Stomach (tissue), 8 donors: ENCODE measurements at regions not wholly inside any gene's neighbourhood (a gene's known extent, or its start where the extent isn't known, plus 50 kb on each side); places are given as distances from the start of the nearest gene placed in this dataset.

Source experiments
- DNase-seq, 2 donors: peaks; one replicate each; pipeline versions ENCODE4 v3.0.0 to v3.0.0-alpha.2; 2013 to 2019
- H3K27ac ChIP-seq, 5 donors: fragments of 200-600 bp in 4 of 5; sonication (generic) in 4 of 5; one replicate each; pipeline ENCODE4 v1.5.1; 2013 to 2019; ENCODE audit warnings: mild to moderate bottlenecking in 1 of 5, moderate library complexity in 1 of 5
- H3K27me3 ChIP-seq, 3 donors: fragments of 200-600 bp; sonication (generic); one replicate each; pipeline ENCODE4 v1.5.1; 2017 to 2019; ENCODE audit warnings: mixed run types in 1 of 3
- H3K36me3 ChIP-seq, 4 donors: fragments of 200-600 bp; sonication (generic); 1 replicate in 3 of 4; 2 replicates in 1 of 4; pipeline ENCODE4 v1.5.1; 2016 to 2019
- H3K4me1 ChIP-seq, 4 donors: fragments of 200-600 bp; sonication (generic); one replicate each; pipeline ENCODE4 v1.5.1; 2016 to 2019
- H3K4me3 ChIP-seq, 4 donors: fragments of 200-600 bp; sonication (generic) in 3 of 4; one replicate each; pipeline ENCODE4 v1.5.1; 2016 to 2019; ENCODE audit warnings: mild to moderate bottlenecking in 1 of 4
- H3K9me3 ChIP-seq, 4 donors: fragments of 200-600 bp; sonication (generic); one replicate each; pipeline ENCODE4 v1.5.1; 2016 to 2019
- EP300 ChIP-seq: sonication (generic); formaldehyde crosslinking; IDR thresholded peaks from one replicate; pipeline ENCODE4 v1.6.1; 2017; ENCODE audit warnings: antibody characterized with exemption
- POLR2A ChIP-seq, 4 donors: fragments of 450-650 bp; IDR thresholded peaks; one replicate each; pipeline ENCODE4 v1.6.1; 2016; ENCODE audit warnings: antibody characterized with exemption in 4 of 4, control low read depth in 2 of 4, mild to moderate bottlenecking in 1 of 4, moderate library complexity in 1 of 4
- POLR2AphosphoS5 ChIP-seq, 3 donors: sonication (generic); formaldehyde crosslinking; IDR thresholded peaks; one replicate each; pipeline ENCODE4 v1.6.1; 2016; ENCODE audit warnings: antibody characterized with exemption in 3 of 3
- WGBS, 5 donors: extraction: QIAGEN DNeasy Blood & Tissue Kit in 3 of 5; methylation state at CpG; one replicate each; pipeline versions ENCODE4 v1.1.5 to v1.1.7; 2013 to 2018; 5-methylcytosine and 5-hydroxymethylcytosine counted together
- intact Hi-C: fragments of 100-400 bp; cut with DNase I; formaldehyde crosslinking; loops from one replicate; pipeline ENCODE4 v1.15.1; 2023; ENCODE audit warnings: low total_unique reads
- TF ChIP-seq, protein P1 (sequence below), 7 experiments: fragments of 450-650 bp in 4 of 7; fragments of 200-600 bp in 3 of 7; sonication (generic) in 3 of 7; IDR thresholded peaks; one replicate each; pipeline ENCODE4 v1.5.1; 2016 to 2019; ENCODE audit warnings: antibody characterized with exemption in 7 of 7, control low read depth in 2 of 7, mild to moderate bottlenecking in 1 of 7
- donor health status: healthy with polysubstance abuse.
- donor health status: Bipolar disorder and iron deficiency.
- donor health status: healthy.

- intact Hi-C loops = no loop called here
- no peaks in the 10 kb centered on the region for H3K36me3 ChIP-seq
- TF ChIP-seq, protein P1, sequence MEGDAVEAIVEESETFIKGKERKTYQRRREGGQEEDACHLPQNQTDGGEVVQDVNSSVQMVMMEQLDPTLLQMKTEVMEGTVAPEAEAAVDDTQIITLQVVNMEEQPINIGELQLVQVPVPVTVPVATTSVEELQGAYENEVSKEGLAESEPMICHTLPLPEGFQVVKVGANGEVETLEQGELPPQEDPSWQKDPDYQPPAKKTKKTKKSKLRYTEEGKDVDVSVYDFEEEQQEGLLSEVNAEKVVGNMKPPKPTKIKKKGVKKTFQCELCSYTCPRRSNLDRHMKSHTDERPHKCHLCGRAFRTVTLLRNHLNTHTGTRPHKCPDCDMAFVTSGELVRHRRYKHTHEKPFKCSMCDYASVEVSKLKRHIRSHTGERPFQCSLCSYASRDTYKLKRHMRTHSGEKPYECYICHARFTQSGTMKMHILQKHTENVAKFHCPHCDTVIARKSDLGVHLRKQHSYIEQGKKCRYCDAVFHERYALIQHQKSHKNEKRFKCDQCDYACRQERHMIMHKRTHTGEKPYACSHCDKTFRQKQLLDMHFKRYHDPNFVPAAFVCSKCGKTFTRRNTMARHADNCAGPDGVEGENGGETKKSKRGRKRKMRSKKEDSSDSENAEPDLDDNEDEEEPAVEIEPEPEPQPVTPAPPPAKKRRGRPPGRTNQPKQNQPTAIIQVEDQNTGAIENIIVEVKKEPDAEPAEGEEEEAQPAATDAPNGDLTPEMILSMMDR (IDR thresholded peaks at IDR 0.05) = no peak
- TF ChIP-seq POLR2AphosphoS5 (IDR thresholded peaks at IDR 0.05) (no peak), EP300 (no peak), POLR2A (IDR thresholded peaks at IDR 0.05) (no peak)
- no peak overlapping the region for H3K4me3 ChIP-seq
- H3K9me3 ChIP-seq = no peaks in the 10 kb centered on the region
- no peaks in the 10 kb centered on the region for H3K4me1 ChIP-seq
- no peak overlapping the region for H3K27ac ChIP-seq
- H3K27me3 ChIP-seq = peaks cover 0 to 37% (median 0%) of the 10 kb centered on the region in 3 donors
- DNase-seq = no peak
- 62 to 71% (median 65%) methylated on average over 4 of the region's 4 CpGs for WGBS, 5 donors
Measured at GRCh38 chr2:2690985-2691384, 359.9 kb upstream of the MYT1L start.

DNA sequence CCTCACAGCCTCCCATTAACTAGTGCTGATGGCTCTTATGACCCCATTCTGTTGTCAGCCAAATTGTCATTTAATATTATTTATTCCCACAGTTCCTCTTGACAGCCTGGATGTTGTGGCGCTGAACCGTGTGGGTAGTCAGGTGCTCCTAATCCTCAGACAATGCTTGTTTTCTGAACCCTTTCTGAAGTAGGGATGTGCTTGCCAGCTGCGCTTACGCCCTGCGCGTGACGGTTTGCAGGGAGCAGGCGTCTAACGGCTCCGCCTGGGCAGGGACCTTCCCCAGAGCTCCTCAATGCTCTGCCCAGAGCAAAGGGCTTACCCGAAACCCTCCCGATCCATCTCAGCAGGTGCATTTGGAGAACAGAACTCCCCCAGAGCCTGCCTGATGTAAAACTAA is 358.2 kb upstream of the MYT1L start:
- no peak for DNase-seq
- 90 to 95% (median 93%) methylated on average over 10 to 12 of the region's 12 CpGs for WGBS, 5 donors
- intact Hi-C loops = no loop called here
- Histone ChIP-seq H3K36me3 (no peaks in the 10 kb centered on the region), H3K4me3 (no peak overlapping the region), H3K4me1 (no peaks in the 10 kb centered on the region), H3K9me3 (no peaks in the 10 kb centered on the region), H3K27me3 (peaks cover 0 to 31% (median 0%) of the 10 kb centered on the region in 3 donors), H3K27ac (no peak overlapping the region)
- TF ChIP-seq, protein P1 (IDR thresholded peaks at IDR 0.05) = no peak
- no peak for TF ChIP-seq POLR2A (IDR thresholded peaks at IDR 0.05)
- no peak for TF ChIP-seq EP300
- no peak for TF ChIP-seq POLR2AphosphoS5 (IDR thresholded peaks at IDR 0.05)

GRCh38 chr2:2688254-2688653 is 357.2 kb upstream of the MYT1L start:
- 60 to 73% (median 63%) methylated on average over 6 of the region's 6 CpGs for WGBS, 5 donors
- intact Hi-C loops = no loop called here
- Histone ChIP-seq H3K27me3 (peaks cover 0 to 29% (median 0%) of the 10 kb centered on the region in 3 donors), H3K27ac (no peak overlapping the region), H3K36me3 (no peaks in the 10 kb centered on the region), H3K4me3 (no peak overlapping the region), H3K9me3 (no peaks in the 10 kb centered on the region), H3K4me1 (no peaks in the 10 kb centered on the region)
- TF ChIP-seq, protein P1 (IDR thresholded peaks at IDR 0.05) = no peak
- no peak for TF ChIP-seq POLR2AphosphoS5 (IDR thresholded peaks at IDR 0.05)
- no peak for TF ChIP-seq POLR2A (IDR thresholded peaks at IDR 0.05)
- TF ChIP-seq EP300 = no peak
- no peak for DNase-seq

DNA sequence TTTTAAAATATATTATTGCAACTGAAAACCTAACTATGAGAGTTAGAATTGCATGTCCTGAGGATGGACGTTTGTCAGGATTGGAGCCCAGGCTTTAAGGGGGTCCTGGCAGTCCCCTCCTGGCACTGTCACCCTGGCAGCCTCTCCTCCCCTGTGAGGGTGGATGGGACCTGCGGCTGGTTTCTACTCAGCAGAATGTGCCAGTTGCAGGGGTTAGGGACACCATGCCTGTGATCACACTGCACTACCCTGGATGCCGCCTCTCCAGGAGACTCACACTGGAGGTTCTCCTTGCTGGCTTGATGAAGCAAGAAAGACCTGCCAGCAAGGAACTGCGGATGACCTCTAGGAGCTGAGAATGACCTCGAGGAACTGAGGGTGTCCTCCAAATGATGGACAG is 356.7 kb upstream of the MYT1L start:
- WGBS, 5 donors = 63 to 78% (median 70%) methylated on average over 5 of the region's 5 CpGs
- intact Hi-C loops = no loop called here
- TF ChIP-seq POLR2A (IDR thresholded peaks at IDR 0.05) (no peak), EP300 (no peak), POLR2AphosphoS5 (IDR thresholded peaks at IDR 0.05) (no peak)
- TF ChIP-seq, protein P1 (IDR thresholded peaks at IDR 0.05) = no peak
- Histone ChIP-seq H3K9me3 (no peaks in the 10 kb centered on the region), H3K36me3 (no peaks in the 10 kb centered on the region), H3K27ac (no peak overlapping the region), H3K4me1 (no peaks in the 10 kb centered on the region), H3K27me3 (peaks cover 0 to 29% (median 0%) of the 10 kb centered on the region in 3 donors), H3K4me3 (no peak overlapping the region)
- no peak for DNase-seq
